HEK293 (cell line): ENCODE measurements at regions not wholly inside any gene's neighbourhood (a gene's known extent, or its start where the extent isn't known, plus 50 kb on each side); places are given as distances from the start of the nearest gene placed in this dataset.
A peak's percentile ranks its signal among the peaks of the same experiment; 100 is the strongest.

Experiments
- CTCF ChIP-seq: fragments of 450-650 bp; formaldehyde crosslinking; IDR thresholded peaks from 2 replicates; pipeline ENCODE4 v1.5.1; 2016; ENCODE audit warnings: missing biosample characterization, missing genetic modification characterization
- EGR2 ChIP-seq: fragments of 450-650 bp; formaldehyde crosslinking; IDR thresholded peaks from 2 replicates; pipeline ENCODE4 v1.5.1; 2016; ENCODE audit warnings: low read depth, missing biosample characterization, missing genetic modification characterization
- GLIS1 ChIP-seq: fragments of 450-650 bp; formaldehyde crosslinking; IDR thresholded peaks from 2 replicates; pipeline ENCODE4 v1.5.1; 2016; ENCODE audit warnings: missing biosample characterization, missing genetic modification characterization
- HOXC10 ChIP-seq: sonication (generic); formaldehyde crosslinking; IDR thresholded peaks from 2 replicates; pipeline ENCODE4 v1.8.1; 2023; ENCODE audit warnings: mild to moderate bottlenecking, missing genetic modification reagents
- KLF8 ChIP-seq: fragments of 450-650 bp; formaldehyde crosslinking; IDR thresholded peaks from 2 replicates; pipeline ENCODE4 v1.5.1; 2016; ENCODE audit warnings: missing biosample characterization, missing genetic modification characterization
- MEIS1 ChIP-seq: sonication (generic); formaldehyde crosslinking; IDR thresholded peaks from 2 replicates; pipeline ENCODE4 v1.8.1; 2022; ENCODE audit warnings: missing genetic modification reagents, mild to moderate bottlenecking, borderline replicate concordance
- PRDM1 ChIP-seq: fragments of 450-650 bp; formaldehyde crosslinking; IDR thresholded peaks from 2 replicates; pipeline ENCODE4; 2016; ENCODE audit warnings: missing biosample characterization, missing genetic modification characterization
- SALL2 ChIP-seq: fragments of 450-650 bp; formaldehyde crosslinking; IDR thresholded peaks from 2 replicates; pipeline ENCODE4 v1.5.0; 2017; ENCODE audit warnings: missing biosample characterization, mild to moderate bottlenecking, missing genetic modification characterization, borderline replicate concordance
- ZBTB11 ChIP-seq: fragments of 450-650 bp; formaldehyde crosslinking; conservative IDR thresholded peaks from 2 replicates; pipeline ENCODE4 v1.5.1; 2016; ENCODE audit warnings: low read depth, missing biosample characterization, missing genetic modification characterization
- ZFHX2 ChIP-seq: fragments of 450-650 bp; formaldehyde crosslinking; conservative IDR thresholded peaks from 2 replicates; pipeline ENCODE4 v1.5.1; 2016; ENCODE audit warnings: missing biosample characterization, missing genetic modification characterization
- ZNF391 ChIP-seq: fragments of 450-650 bp; formaldehyde crosslinking; IDR thresholded peaks from 2 replicates; pipeline ENCODE4 v1.5.1; 2016; ENCODE audit warnings: low read depth, missing biosample characterization, missing genetic modification characterization, borderline replicate concordance
- ZNF518A ChIP-seq: fragments of 450-650 bp; formaldehyde crosslinking; conservative IDR thresholded peaks from 2 replicates; pipeline ENCODE4 v1.5.1; 2016; ENCODE audit warnings: low read depth, missing biosample characterization, missing genetic modification characterization
- ZNF610 ChIP-seq: fragments of 450-650 bp; formaldehyde crosslinking; IDR thresholded peaks from 2 replicates; pipeline ENCODE4 v1.5.1; 2016; ENCODE audit warnings: missing biosample characterization, missing genetic modification characterization, borderline replicate concordance
- ZNF704 ChIP-seq: fragments of 450-650 bp; formaldehyde crosslinking; IDR thresholded peaks from 2 replicates; pipeline ENCODE4 v1.5.1; 2016; ENCODE audit warnings: missing biosample characterization, missing genetic modification characterization
- TF ChIP-seq, protein P1 (sequence below): fragments of 450-650 bp; formaldehyde crosslinking; IDR thresholded peaks from 2 replicates; pipeline ENCODE4 v1.5.1; 2016; ENCODE audit warnings: missing biosample characterization, missing genetic modification characterization

- TF ChIP-seq ZNF518A (tag by site-specific recombination) (peak; percentile 41; the same call in 1 of the 2 replicates), CTCF (tag by site-specific recombination) (peak; percentile 94), ZNF704 (tag by site-specific recombination) (no peak), MEIS1 (CRISPR knock-in tag) (no peak), SALL2 (tag by site-specific recombination) (no peak), PRDM1 (tag by site-specific recombination) (peak; percentile 79), ZNF610 (tag by site-specific recombination) (no peak), EGR2 (tag by site-specific recombination) (peak; percentile 17; the same call in 1 of the 2 replicates), ZBTB11 (tag by site-specific recombination) (0 out of 2 replicates have a peak, but pooled peaks have one; percentile 17), KLF8 (tag by site-specific recombination) (peak; percentile 64; the same call in 1 of the 2 replicates), HOXC10 (CRISPR knock-in tag) (no peak), ZFHX2 (tag by site-specific recombination) (peak; percentile 43; the same call in 1 of the 2 replicates), GLIS1 (tag by site-specific recombination) (peak; percentile 95), ZNF391 (tag by site-specific recombination) (no peak)
- TF ChIP-seq, protein P1, sequence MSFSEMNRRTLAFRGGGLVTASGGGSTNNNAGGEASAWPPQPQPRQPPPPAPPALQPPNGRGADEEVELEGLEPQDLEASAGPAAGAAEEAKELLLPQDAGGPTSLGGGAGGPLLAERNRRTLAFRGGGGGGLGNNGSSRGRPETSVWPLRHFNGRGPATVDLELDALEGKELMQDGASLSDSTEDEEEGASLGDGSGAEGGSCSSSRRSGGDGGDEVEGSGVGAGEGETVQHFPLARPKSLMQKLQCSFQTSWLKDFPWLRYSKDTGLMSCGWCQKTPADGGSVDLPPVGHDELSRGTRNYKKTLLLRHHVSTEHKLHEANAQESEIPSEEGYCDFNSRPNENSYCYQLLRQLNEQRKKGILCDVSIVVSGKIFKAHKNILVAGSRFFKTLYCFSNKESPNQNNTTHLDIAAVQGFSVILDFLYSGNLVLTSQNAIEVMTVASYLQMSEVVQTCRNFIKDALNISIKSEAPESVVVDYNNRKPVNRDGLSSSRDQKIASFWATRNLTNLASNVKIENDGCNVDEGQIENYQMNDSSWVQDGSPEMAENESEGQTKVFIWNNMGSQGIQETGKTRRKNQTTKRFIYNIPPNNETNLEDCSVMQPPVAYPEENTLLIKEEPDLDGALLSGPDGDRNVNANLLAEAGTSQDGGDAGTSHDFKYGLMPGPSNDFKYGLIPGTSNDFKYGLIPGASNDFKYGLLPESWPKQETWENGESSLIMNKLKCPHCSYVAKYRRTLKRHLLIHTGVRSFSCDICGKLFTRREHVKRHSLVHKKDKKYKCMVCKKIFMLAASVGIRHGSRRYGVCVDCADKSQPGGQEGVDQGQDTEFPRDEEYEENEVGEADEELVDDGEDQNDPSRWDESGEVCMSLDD (tag by site-specific recombination): 0 out of 2 replicates have a peak, but pooled peaks have one; percentile 31
- TF ChIP-seq, all 188 proteins: peak for 20
Measured at GRCh38 chr2:61694312-61695274, 156.4 kb upstream of the XPO1 start (continued).
